ENCODE measurements at regions not wholly inside any gene's neighbourhood (a gene's known extent, or its start where the extent isn't known, plus 50 kb on each side); places are given as distances from the start of the nearest gene placed in this dataset.

GRCh38 chr18:42305869-42306593, 351.0 kb downstream of the PIK3C3 start:
- TF ChIP-seq, protein P1, sequence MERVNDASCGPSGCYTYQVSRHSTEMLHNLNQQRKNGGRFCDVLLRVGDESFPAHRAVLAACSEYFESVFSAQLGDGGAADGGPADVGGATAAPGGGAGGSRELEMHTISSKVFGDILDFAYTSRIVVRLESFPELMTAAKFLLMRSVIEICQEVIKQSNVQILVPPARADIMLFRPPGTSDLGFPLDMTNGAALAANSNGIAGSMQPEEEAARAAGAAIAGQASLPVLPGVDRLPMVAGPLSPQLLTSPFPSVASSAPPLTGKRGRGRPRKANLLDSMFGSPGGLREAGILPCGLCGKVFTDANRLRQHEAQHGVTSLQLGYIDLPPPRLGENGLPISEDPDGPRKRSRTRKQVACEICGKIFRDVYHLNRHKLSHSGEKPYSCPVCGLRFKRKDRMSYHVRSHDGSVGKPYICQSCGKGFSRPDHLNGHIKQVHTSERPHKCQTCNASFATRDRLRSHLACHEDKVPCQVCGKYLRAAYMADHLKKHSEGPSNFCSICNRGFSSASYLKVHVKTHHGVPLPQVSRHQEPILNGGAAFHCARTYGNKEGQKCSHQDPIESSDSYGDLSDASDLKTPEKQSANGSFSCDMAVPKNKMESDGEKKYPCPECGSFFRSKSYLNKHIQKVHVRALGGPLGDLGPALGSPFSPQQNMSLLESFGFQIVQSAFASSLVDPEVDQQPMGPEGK (CRISPR knock-in tag; IDR thresholded peaks at IDR 0.05; ENCODE audit: borderline replicate concordance): no peak
- TF ChIP-seq TCF7L2 (IDR thresholded peaks at IDR 0.05; ENCODE audit: low read depth, low read length): no peak
- TF ChIP-seq RNF2 (IDR thresholded peaks at IDR 0.05): no peak
- no peak for TF ChIP-seq ZNF217 (CRISPR knock-in tag; IDR thresholded peaks at IDR 0.05)
- no peak for TF ChIP-seq ZNF407 (IDR thresholded peaks at IDR 0.05; ENCODE audit: low read depth)
- TF ChIP-seq CREB1 (IDR thresholded peaks at IDR 0.05): no peak
- no peak for TF ChIP-seq CREB1 (CRISPR knock-in tag; IDR thresholded peaks at IDR 0.05)
- no peak for TF ChIP-seq EZH2 (IDR thresholded peaks at IDR 0.05; ENCODE audit: borderline replicate concordance, low read depth, low read length)
